A673 (cell line): ENCODE measurements at regions not wholly inside any gene's neighbourhood (a gene's known extent, or its start where the extent isn't known, plus 50 kb on each side); places are given as distances from the start of the nearest gene placed in this dataset.
"Not testable (repeated sequence)": the region's sequence is repeated elsewhere in the genome, so short reads cannot be mapped to it uniquely, and the experiment has no call there.

Experiments
- BruUV-seq: library from RNA; stranded (reverse); fragments of 400-500 nt; replicated peaks from 2 replicates; lab custom pipeline; 2021; lab: Mats Ljungman, UMichigan
- CTCF ChIA-PET: fragments of 300-600 bp; sonication (Branson Sonifier 250); formaldehyde crosslinking; loops from one replicate; lab custom pipeline; 2022; ENCODE audit warnings: antibody characterized with exemption; lab: Charles Lee
- POLR2A ChIA-PET: fragments of 300-600 bp; sonication (Branson Sonifier 250); formaldehyde crosslinking; loops from one replicate; lab custom pipeline; 2022; ENCODE audit warnings: antibody characterized with exemption; ENCODE audit not compliant: low non-redundant PET; lab: Charles Lee
- DNase-seq: peaks from one replicate; pipeline ENCODE4 v3.0.0-alpha.2; 2015; ENCODE audit warnings: low spot score
- H3K27ac ChIP-seq: fragments of 200-600 bp; sonication (generic); 2 replicates; pipeline ENCODE4 v1.5.1; 2016; ENCODE audit warnings: mixed run types, low read depth, mild to moderate bottlenecking, mixed read lengths, antibody characterized with exemption, low read length; ENCODE audit not compliant: poor library complexity, severe bottlenecking
- H3K27me3 ChIP-seq: fragments of 200-600 bp; sonication (generic); replicated peaks from 2 replicates; pipeline ENCODE4 v1.6.1; 2017; ENCODE audit warnings: mixed run types, low read depth, mild to moderate bottlenecking, mixed read lengths, antibody characterized with exemption, low read length; ENCODE audit not compliant: insufficient read depth, poor library complexity
- H3K36me3 ChIP-seq: fragments of 200-600 bp; sonication (generic); 2 replicates; pipeline ENCODE4 v1.6.1; 2016; ENCODE audit warnings: mixed run types, mild to moderate bottlenecking, mixed read lengths, antibody characterized with exemption, low read length; ENCODE audit not compliant: insufficient read depth, poor library complexity, severe bottlenecking
- H3K4me1 ChIP-seq: fragments of 200-600 bp; sonication (generic); 2 replicates; pipeline ENCODE4 v1.6.1; 2017; ENCODE audit warnings: mixed run types, mild to moderate bottlenecking, mixed read lengths, antibody characterized with exemption, low read length; ENCODE audit not compliant: insufficient read depth, poor library complexity, severe bottlenecking
- H3K4me3 ChIP-seq: fragments of 200-600 bp; sonication (generic); 2 replicates; pipeline ENCODE4 v1.5.1; 2016; ENCODE audit warnings: low read depth, mixed run types, mild to moderate bottlenecking, mixed read lengths, low read length; ENCODE audit not compliant: poor library complexity, severe bottlenecking
- H3K9me3 ChIP-seq: fragments of 200-600 bp; sonication (generic); 2 replicates; pipeline ENCODE4 v1.6.1; 2016; ENCODE audit warnings: mixed run types, low read depth, mild to moderate bottlenecking, mixed read lengths, antibody characterized with exemption, low read length; ENCODE audit not compliant: poor library complexity, severe bottlenecking
- CTCF ChIP-seq: fragments of 300-800, 200-600 bp; sonication (generic); conservative IDR thresholded peaks from 2 replicates; pipeline ENCODE4 v1.5.1; 2017; ENCODE audit warnings: low read depth, mild to moderate bottlenecking, antibody characterized with exemption, low read length, moderate library complexity, mixed read lengths
- EZH2 ChIP-seq: fragments of 200-600 bp; sonication (generic); IDR thresholded peaks from 2 replicates; pipeline ENCODE4 v1.6.1; 2017; ENCODE audit warnings: borderline replicate concordance, low read depth, mild to moderate bottlenecking, mixed read lengths, antibody characterized with exemption, low read length; ENCODE audit not compliant: poor library complexity, severe bottlenecking
- intact Hi-C: fragments of 100-400 bp; cut with micrococcal nuclease; formaldehyde crosslinking; loops from one replicate; pipeline ENCODE4 v1.10.0; 2022; ENCODE audit not compliant: unreplicated experiment

GRCh38 chr6:106857771-106858652, 116.5 kb downstream of the CD24 start:
- no peak overlapping the region for H3K4me3 ChIP-seq
- no peaks in the 10 kb centered on the region for H3K36me3 ChIP-seq
- DNase-seq = no peak
- H3K27me3 ChIP-seq = no peaks in the 10 kb centered on the region
- POLR2A ChIA-PET = no interaction called here
- CTCF ChIA-PET = no interaction called here
- intact Hi-C loops = no loop called here
- H3K4me1 ChIP-seq = no peaks in the 10 kb centered on the region
- H3K9me3 ChIP-seq = peaks cover 7% of the 10 kb centered on the region
- no TSS peak for BruUV-seq
- no peak overlapping the region for H3K27ac ChIP-seq
- TF ChIP-seq CTCF = no peak
- TF ChIP-seq EZH2 = no peak

- H3K27me3 ChIP-seq, POLR2A ChIA-PET, H3K27ac ChIP-seq, H3K9me3 ChIP-seq, CTCF ChIA-PET, H3K36me3 ChIP-seq, H3K4me3 ChIP-seq, BruUV-seq, DNase-seq, intact Hi-C loops, H3K4me1 ChIP-seq: not testable (repeated sequence)
These were observed 117.2 kb downstream of the CD24 start for GRCh38 chr6:106857310-106857709.

GRCh38 chr6:106856227-106856874, 118.2 kb downstream of the CD24 start:
- TF ChIP-seq CTCF = no peak
- no peak for TF ChIP-seq EZH2
- H3K9me3 ChIP-seq = peaks cover 3% of the 10 kb centered on the region
- H3K4me1 ChIP-seq = no peaks in the 10 kb centered on the region
- intact Hi-C loops = no loop called here
- no peak overlapping the region for H3K27ac ChIP-seq
- H3K36me3 ChIP-seq = no peaks in the 10 kb centered on the region
- H3K27me3 ChIP-seq = no peaks in the 10 kb centered on the region
- BruUV-seq = no TSS peak
- ChIA-PET CTCF (no interaction called here), POLR2A (interaction anchor here (0.5 kb wide), 1 partner anchor 162 kb away, joined by 8 read pairs; no protein-coding TSS in a partner anchor)
- no peak overlapping the region for H3K4me3 ChIP-seq
- DNase-seq = no peak
